ENCODE measurements at regions not wholly inside any gene's neighbourhood (a gene's known extent, or its start where the extent isn't known, plus 50 kb on each side); places are given as distances from the start of the nearest gene placed in this dataset.

DNA sequence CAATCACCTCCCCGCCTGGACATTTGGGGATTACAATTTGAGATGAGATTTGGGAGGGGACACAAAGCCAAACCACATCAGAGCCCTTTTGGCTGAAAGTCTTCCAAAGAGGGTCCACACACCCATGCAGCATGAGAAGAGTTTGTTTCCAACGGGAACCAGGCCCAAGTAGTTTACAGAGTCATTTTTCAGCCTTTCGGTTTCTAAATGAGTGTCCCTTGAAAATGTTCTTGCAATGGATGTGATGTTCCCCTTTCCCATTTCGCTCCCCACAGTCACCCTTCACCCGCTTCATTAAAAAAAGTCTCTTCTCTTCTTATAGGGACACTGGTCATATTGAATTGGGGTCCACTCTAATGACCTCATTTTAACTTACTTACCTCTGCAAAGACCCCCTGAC is 157.4 kb downstream of the ARL4C start:
- Histone ChIP-seq H3K27me3 (ENCODE audit: insufficient read depth, poor library complexity, severe bottlenecking) (no peaks in the 10 kb centered on the region), H3K4me3 (replicated peaks; ENCODE audit: insufficient read depth, low read length) (no peak overlapping the region), H3K27ac (replicated peaks) (no peak overlapping the region)
- TF ChIP-seq POLR2AphosphoS5 (IDR thresholded peaks at IDR 0.05; ENCODE audit: low read depth) (no peak), GABPA (IDR thresholded peaks at IDR 0.05; ENCODE audit: low read depth) (no peak), SPI1 (IDR thresholded peaks at IDR 0.05; ENCODE audit: borderline replicate concordance, low read depth) (no peak)
- TF ChIP-seq, protein P1, sequence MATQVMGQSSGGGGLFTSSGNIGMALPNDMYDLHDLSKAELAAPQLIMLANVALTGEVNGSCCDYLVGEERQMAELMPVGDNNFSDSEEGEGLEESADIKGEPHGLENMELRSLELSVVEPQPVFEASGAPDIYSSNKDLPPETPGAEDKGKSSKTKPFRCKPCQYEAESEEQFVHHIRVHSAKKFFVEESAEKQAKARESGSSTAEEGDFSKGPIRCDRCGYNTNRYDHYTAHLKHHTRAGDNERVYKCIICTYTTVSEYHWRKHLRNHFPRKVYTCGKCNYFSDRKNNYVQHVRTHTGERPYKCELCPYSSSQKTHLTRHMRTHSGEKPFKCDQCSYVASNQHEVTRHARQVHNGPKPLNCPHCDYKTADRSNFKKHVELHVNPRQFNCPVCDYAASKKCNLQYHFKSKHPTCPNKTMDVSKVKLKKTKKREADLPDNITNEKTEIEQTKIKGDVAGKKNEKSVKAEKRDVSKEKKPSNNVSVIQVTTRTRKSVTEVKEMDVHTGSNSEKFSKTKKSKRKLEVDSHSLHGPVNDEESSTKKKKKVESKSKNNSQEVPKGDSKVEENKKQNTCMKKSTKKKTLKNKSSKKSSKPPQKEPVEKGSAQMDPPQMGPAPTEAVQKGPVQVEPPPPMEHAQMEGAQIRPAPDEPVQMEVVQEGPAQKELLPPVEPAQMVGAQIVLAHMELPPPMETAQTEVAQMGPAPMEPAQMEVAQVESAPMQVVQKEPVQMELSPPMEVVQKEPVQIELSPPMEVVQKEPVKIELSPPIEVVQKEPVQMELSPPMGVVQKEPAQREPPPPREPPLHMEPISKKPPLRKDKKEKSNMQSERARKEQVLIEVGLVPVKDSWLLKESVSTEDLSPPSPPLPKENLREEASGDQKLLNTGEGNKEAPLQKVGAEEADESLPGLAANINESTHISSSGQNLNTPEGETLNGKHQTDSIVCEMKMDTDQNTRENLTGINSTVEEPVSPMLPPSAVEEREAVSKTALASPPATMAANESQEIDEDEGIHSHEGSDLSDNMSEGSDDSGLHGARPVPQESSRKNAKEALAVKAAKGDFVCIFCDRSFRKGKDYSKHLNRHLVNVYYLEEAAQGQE (IDR thresholded peaks at IDR 0.05; ENCODE audit: insufficient replicate concordance, low read depth): no peak
- TF ChIP-seq, protein P2, sequence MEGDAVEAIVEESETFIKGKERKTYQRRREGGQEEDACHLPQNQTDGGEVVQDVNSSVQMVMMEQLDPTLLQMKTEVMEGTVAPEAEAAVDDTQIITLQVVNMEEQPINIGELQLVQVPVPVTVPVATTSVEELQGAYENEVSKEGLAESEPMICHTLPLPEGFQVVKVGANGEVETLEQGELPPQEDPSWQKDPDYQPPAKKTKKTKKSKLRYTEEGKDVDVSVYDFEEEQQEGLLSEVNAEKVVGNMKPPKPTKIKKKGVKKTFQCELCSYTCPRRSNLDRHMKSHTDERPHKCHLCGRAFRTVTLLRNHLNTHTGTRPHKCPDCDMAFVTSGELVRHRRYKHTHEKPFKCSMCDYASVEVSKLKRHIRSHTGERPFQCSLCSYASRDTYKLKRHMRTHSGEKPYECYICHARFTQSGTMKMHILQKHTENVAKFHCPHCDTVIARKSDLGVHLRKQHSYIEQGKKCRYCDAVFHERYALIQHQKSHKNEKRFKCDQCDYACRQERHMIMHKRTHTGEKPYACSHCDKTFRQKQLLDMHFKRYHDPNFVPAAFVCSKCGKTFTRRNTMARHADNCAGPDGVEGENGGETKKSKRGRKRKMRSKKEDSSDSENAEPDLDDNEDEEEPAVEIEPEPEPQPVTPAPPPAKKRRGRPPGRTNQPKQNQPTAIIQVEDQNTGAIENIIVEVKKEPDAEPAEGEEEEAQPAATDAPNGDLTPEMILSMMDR (IDR thresholded peaks at IDR 0.05; ENCODE audit: insufficient read depth, low read length): no peak
- DNase-seq (ENCODE audit: low read depth in 1 of 2, low spot score in 1 of 2): no peak

DNA sequence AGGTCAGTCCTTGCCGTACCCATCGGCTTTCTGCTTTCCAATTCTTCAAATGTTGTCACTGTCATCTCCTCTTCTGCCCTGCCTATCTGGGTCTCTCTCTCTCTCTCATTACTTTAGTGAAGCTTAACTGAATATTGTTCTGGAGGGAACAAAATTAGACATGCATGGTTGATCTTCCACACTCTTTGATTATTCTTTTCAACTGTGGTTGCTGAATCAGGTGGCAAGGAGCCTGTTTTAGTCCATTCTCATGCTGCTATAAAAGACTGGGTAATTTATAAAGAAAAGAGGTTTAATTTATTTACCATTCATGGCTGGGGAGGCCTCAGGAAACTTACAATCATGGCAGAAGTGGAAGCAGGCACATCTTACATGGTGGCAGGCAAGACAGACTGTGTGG is 157.9 kb downstream of the ARL4C start:
- TF ChIP-seq, protein P1 (IDR thresholded peaks at IDR 0.05; ENCODE audit: insufficient replicate concordance, low read depth): no peak
- no peak for TF ChIP-seq GABPA (IDR thresholded peaks at IDR 0.05; ENCODE audit: low read depth)
- no peak for TF ChIP-seq POLR2AphosphoS5 (IDR thresholded peaks at IDR 0.05; ENCODE audit: low read depth)
- no peak for TF ChIP-seq SPI1 (IDR thresholded peaks at IDR 0.05; ENCODE audit: borderline replicate concordance, low read depth)
- TF ChIP-seq, protein P2 (IDR thresholded peaks at IDR 0.05; ENCODE audit: insufficient read depth, low read length): no peak
- no peak for DNase-seq (ENCODE audit: low read depth in 1 of 2, low spot score in 1 of 2)
- no peak overlapping the region for H3K4me3 ChIP-seq (replicated peaks; ENCODE audit: insufficient read depth, low read length)
- H3K27me3 ChIP-seq (ENCODE audit: insufficient read depth, poor library complexity, severe bottlenecking): no peaks in the 10 kb centered on the region
- H3K27ac ChIP-seq (replicated peaks): no peak overlapping the region

DNA sequence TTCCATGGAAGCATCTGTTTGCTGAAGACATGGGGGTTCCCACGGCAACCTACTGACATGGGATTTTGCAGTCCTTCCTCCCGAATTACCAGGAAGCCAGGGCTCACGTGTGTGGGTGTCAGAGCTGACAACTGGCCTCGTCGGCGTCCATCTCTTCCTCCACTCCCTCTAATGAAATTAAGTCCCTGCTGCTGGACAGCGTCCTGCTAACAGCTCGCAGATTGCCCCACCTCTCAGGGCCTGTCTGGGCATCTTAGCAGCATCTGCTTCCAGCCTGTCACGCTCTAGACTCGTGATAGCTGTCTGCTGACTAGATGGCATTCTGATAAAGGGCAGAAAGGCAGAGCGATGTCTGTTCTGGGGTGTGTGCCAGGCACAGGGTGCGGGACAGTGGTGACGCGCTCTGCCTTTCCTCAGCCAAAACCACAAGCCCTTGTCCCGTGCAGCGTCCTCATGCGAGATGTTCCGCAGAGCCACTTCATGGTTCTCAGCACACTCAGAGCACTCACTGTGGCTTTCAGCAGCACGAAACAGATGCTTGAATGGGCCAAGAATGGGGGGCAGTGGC is 161.1 kb downstream of the ARL4C start:
- no peak for TF ChIP-seq GABPA (IDR thresholded peaks at IDR 0.05; ENCODE audit: low read depth)
- TF ChIP-seq, protein P1 (IDR thresholded peaks at IDR 0.05; ENCODE audit: insufficient replicate concordance, low read depth): peak; percentile 89
- TF ChIP-seq, protein P2 (IDR thresholded peaks at IDR 0.05; ENCODE audit: insufficient read depth, low read length): no peak
- TF ChIP-seq SPI1 (IDR thresholded peaks at IDR 0.05; ENCODE audit: borderline replicate concordance, low read depth): no peak
- peak; percentile 69 for TF ChIP-seq POLR2AphosphoS5 (IDR thresholded peaks at IDR 0.05; ENCODE audit: low read depth)
- Histone ChIP-seq H3K27ac (replicated peaks) (no peak overlapping the region), H3K4me3 (replicated peaks; ENCODE audit: insufficient read depth, low read length) (no peak overlapping the region), H3K27me3 (ENCODE audit: insufficient read depth, poor library complexity, severe bottlenecking) (no peaks in the 10 kb centered on the region)
- peak in 1 of 2 experiments; percentile 78 for DNase-seq (ENCODE audit: low read depth in 1 of 2, low spot score in 1 of 2)
